HEK293 (cell line): ENCODE measurements at regions not wholly inside any gene's neighbourhood (a gene's known extent, or its start where the extent isn't known, plus 50 kb on each side); places are given as distances from the start of the nearest gene placed in this dataset.

ENCODE experiments used
- CTCF ChIA-PET: fragments of 350-600 bp; formaldehyde crosslinking; extraction: SDS; loops from one replicate; lab custom pipeline; 2021; ENCODE audit warnings: antibody characterized with exemption; lab: Yijun Ruan, JAX
- POLR2A ChIA-PET: fragments of 300-600 bp; formaldehyde crosslinking; extraction: SDS; loops from one replicate; lab custom pipeline; 2020; ENCODE audit warnings: antibody characterized with exemption, inconsistent platforms; lab: Yijun Ruan, JAX
- H3K27ac ChIP-seq: fragments of 200-500 bp; sonication (Bioruptor generic); 2 replicates; pipeline ENCODE4 v1.5.1; 2014; ENCODE audit warnings: low read depth, low read length, control low read depth, inconsistent platforms; ENCODE audit errors: extremely low read depth
- H3K36me3 ChIP-seq, 2 experiments: fragments of 200-500 bp in 1 of 2; sonication (Bioruptor generic) in 1 of 2; 1 replicate in 1 of 2; 2 replicates in 1 of 2; pipeline ENCODE4 v1.5.1; 2014 to 2017; ENCODE audit warnings: inconsistent platforms in 2 of 2, low read length in 2 of 2; ENCODE audit not compliant: control insufficient read depth in 2 of 2, insufficient read depth in 1 of 2
- H3K4me1 ChIP-seq: fragments of 200-500 bp; sonication (Bioruptor generic); 2 replicates; pipeline ENCODE4 v1.5.1; 2014; ENCODE audit warnings: mild to moderate bottlenecking, low read length, inconsistent platforms; ENCODE audit not compliant: control insufficient read depth, insufficient read depth
- H3K4me3 ChIP-seq: 2 replicates; pipeline ENCODE4 v1.5.1; 2011; ENCODE audit warnings: low read depth, mild to moderate bottlenecking, control low read depth, low read length, moderate library complexity
- H3K9me3 ChIP-seq: fragments of 200-500 bp; sonication (Bioruptor generic); 2 replicates; pipeline ENCODE4 v1.5.1; 2014; ENCODE audit warnings: low read depth, low read length, inconsistent platforms; ENCODE audit not compliant: control insufficient read depth, insufficient read depth
- MZF1 ChIP-seq: fragments of 450-650 bp; formaldehyde crosslinking; IDR thresholded peaks from 2 replicates; pipeline ENCODE4 v1.5.1; 2017; ENCODE audit warnings: missing biosample characterization, missing genetic modification characterization, borderline replicate concordance
- SCRT2 ChIP-seq: fragments of 450-650 bp; formaldehyde crosslinking; IDR thresholded peaks from 2 replicates; pipeline ENCODE4 v1.5.1; 2016; ENCODE audit warnings: missing biosample characterization, missing genetic modification characterization
- WT1 ChIP-seq: fragments of 450-650 bp; formaldehyde crosslinking; IDR thresholded peaks from 2 replicates; pipeline ENCODE4 v1.5.1; 2016; ENCODE audit warnings: missing biosample characterization, missing genetic modification characterization
- ZBTB26 ChIP-seq: fragments of 450-650 bp; formaldehyde crosslinking; optimal IDR thresholded peaks from 2 replicates; pipeline ENCODE3; 2016; ENCODE audit warnings: missing biosample characterization, mild to moderate bottlenecking, missing genetic modification characterization
- ZFHX2 ChIP-seq: fragments of 450-650 bp; formaldehyde crosslinking; conservative IDR thresholded peaks from 2 replicates; pipeline ENCODE4 v1.5.1; 2016; ENCODE audit warnings: missing biosample characterization, missing genetic modification characterization
- ZNF112 ChIP-seq: fragments of 450-650 bp; formaldehyde crosslinking; IDR thresholded peaks from 2 replicates; pipeline ENCODE4 v1.5.0; 2017; ENCODE audit warnings: missing biosample characterization, missing genetic modification characterization
- ZNF175 ChIP-seq: fragments of 450-650 bp; formaldehyde crosslinking; IDR thresholded peaks from 2 replicates; pipeline ENCODE4 v1.5.1; 2016; ENCODE audit warnings: missing biosample characterization, missing genetic modification characterization
- ZNF211 ChIP-seq: fragments of 450-650 bp; formaldehyde crosslinking; IDR thresholded peaks from 2 replicates; pipeline ENCODE4 v1.5.1; 2016; ENCODE audit warnings: low read depth, missing biosample characterization, missing genetic modification characterization
- ZNF302 ChIP-seq: fragments of 450-650 bp; formaldehyde crosslinking; IDR thresholded peaks from 2 replicates; pipeline ENCODE4 v1.5.1; 2016; ENCODE audit warnings: missing biosample characterization, missing genetic modification characterization, low read depth
- ZNF423 ChIP-seq: fragments of 450-650 bp; formaldehyde crosslinking; IDR thresholded peaks from 2 replicates; pipeline ENCODE4 v1.5.1; 2016; ENCODE audit warnings: missing biosample characterization, missing genetic modification characterization
- ZNF560 ChIP-seq: fragments of 450-650 bp; formaldehyde crosslinking; IDR thresholded peaks from 2 replicates; pipeline ENCODE4 v1.5.1; 2017; ENCODE audit warnings: missing biosample characterization, missing genetic modification characterization, borderline replicate concordance
- ZNF561 ChIP-seq: fragments of 450-650 bp; IDR thresholded peaks from 2 replicates; pipeline ENCODE4 v1.5.1; 2018; ENCODE audit warnings: missing biosample characterization, missing genetic modification characterization, borderline replicate concordance
- ZNF571 ChIP-seq: fragments of 450-650 bp; formaldehyde crosslinking; IDR thresholded peaks from 2 replicates; pipeline ENCODE4 v1.5.0; 2017; ENCODE audit warnings: missing biosample characterization, missing genetic modification characterization
- ZNF585B ChIP-seq: fragments of 450-650 bp; formaldehyde crosslinking; IDR thresholded peaks from 2 replicates; pipeline ENCODE4 v1.5.1; 2016; ENCODE audit warnings: missing biosample characterization, missing genetic modification characterization
- ZNF704 ChIP-seq: fragments of 450-650 bp; formaldehyde crosslinking; IDR thresholded peaks from 2 replicates; pipeline ENCODE4 v1.5.1; 2016; ENCODE audit warnings: missing biosample characterization, missing genetic modification characterization
- ZNF792 ChIP-seq: fragments of 450-650 bp; formaldehyde crosslinking; IDR thresholded peaks from 2 replicates; pipeline ENCODE4 v1.5.1; 2016; ENCODE audit warnings: missing biosample characterization, missing genetic modification characterization
- TF ChIP-seq, protein P1 (sequence below): fragments of 450-650 bp; formaldehyde crosslinking; IDR thresholded peaks from 2 replicates; pipeline ENCODE4 v1.5.1; 2017; ENCODE audit warnings: missing biosample characterization, missing genetic modification characterization
- TF ChIP-seq, protein P2 (sequence below): fragments of 450-650 bp; formaldehyde crosslinking; IDR thresholded peaks from 2 replicates; pipeline ENCODE4 v1.5.1; 2016; ENCODE audit warnings: missing biosample characterization, missing genetic modification characterization
- TF ChIP-seq, protein P3 (sequence below): fragments of 450-650 bp; IDR thresholded peaks from 2 replicates; pipeline ENCODE4 v1.5.1; 2018; ENCODE audit warnings: missing biosample characterization, mild to moderate bottlenecking, missing genetic modification characterization

GRCh38 chr1:29542548-29542947 is 306.2 kb downstream of the PTPRU start:
- CTCF ChIA-PET = no interaction called here
- Histone ChIP-seq H3K4me1 (no peaks in the 10 kb centered on the region), H3K4me3 (no peak overlapping the region), H3K9me3 (no peaks in the 10 kb centered on the region), H3K36me3 (no peaks in the 10 kb centered on the region), H3K27ac (no peak overlapping the region)
- TF ChIP-seq, protein P1, sequence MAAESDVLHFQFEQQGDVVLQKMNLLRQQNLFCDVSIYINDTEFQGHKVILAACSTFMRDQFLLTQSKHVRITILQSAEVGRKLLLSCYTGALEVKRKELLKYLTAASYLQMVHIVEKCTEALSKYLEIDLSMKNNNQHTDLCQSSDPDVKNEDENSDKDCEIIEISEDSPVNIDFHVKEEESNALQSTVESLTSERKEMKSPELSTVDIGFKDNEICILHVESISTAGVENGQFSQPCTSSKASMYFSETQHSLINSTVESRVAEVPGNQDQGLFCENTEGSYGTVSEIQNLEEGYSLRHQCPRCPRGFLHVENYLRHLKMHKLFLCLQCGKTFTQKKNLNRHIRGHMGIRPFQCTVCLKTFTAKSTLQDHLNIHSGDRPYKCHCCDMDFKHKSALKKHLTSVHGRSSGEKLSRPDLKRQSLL (tag by site-specific recombination) = no peak
- no peak for TF ChIP-seq ZNF423
- no peak for TF ChIP-seq ZNF302 (tag by site-specific recombination)
- TF ChIP-seq ZNF571 (tag by site-specific recombination) = no peak
- no peak for TF ChIP-seq WT1 (tag by site-specific recombination)
- TF ChIP-seq MZF1 (tag by site-specific recombination) = no peak
- no peak for TF ChIP-seq ZNF175 (tag by site-specific recombination)
- no peak for TF ChIP-seq ZNF561 (tag by site-specific recombination)
- TF ChIP-seq ZFHX2 (tag by site-specific recombination) = no peak
- TF ChIP-seq ZNF211 (tag by site-specific recombination) = no peak
- TF ChIP-seq ZNF560 = no peak
- no peak for TF ChIP-seq ZNF585B (tag by site-specific recombination)
- no peak for TF ChIP-seq ZNF792
- no peak for TF ChIP-seq SCRT2 (tag by site-specific recombination)
- no peak for TF ChIP-seq ZBTB26 (tag by site-specific recombination)
- TF ChIP-seq ZNF704 (tag by site-specific recombination) = no peak
- TF ChIP-seq, protein P2, sequence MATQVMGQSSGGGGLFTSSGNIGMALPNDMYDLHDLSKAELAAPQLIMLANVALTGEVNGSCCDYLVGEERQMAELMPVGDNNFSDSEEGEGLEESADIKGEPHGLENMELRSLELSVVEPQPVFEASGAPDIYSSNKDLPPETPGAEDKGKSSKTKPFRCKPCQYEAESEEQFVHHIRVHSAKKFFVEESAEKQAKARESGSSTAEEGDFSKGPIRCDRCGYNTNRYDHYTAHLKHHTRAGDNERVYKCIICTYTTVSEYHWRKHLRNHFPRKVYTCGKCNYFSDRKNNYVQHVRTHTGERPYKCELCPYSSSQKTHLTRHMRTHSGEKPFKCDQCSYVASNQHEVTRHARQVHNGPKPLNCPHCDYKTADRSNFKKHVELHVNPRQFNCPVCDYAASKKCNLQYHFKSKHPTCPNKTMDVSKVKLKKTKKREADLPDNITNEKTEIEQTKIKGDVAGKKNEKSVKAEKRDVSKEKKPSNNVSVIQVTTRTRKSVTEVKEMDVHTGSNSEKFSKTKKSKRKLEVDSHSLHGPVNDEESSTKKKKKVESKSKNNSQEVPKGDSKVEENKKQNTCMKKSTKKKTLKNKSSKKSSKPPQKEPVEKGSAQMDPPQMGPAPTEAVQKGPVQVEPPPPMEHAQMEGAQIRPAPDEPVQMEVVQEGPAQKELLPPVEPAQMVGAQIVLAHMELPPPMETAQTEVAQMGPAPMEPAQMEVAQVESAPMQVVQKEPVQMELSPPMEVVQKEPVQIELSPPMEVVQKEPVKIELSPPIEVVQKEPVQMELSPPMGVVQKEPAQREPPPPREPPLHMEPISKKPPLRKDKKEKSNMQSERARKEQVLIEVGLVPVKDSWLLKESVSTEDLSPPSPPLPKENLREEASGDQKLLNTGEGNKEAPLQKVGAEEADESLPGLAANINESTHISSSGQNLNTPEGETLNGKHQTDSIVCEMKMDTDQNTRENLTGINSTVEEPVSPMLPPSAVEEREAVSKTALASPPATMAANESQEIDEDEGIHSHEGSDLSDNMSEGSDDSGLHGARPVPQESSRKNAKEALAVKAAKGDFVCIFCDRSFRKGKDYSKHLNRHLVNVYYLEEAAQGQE (tag by site-specific recombination) = no peak
- no peak for TF ChIP-seq ZNF112
- TF ChIP-seq, protein P3, sequence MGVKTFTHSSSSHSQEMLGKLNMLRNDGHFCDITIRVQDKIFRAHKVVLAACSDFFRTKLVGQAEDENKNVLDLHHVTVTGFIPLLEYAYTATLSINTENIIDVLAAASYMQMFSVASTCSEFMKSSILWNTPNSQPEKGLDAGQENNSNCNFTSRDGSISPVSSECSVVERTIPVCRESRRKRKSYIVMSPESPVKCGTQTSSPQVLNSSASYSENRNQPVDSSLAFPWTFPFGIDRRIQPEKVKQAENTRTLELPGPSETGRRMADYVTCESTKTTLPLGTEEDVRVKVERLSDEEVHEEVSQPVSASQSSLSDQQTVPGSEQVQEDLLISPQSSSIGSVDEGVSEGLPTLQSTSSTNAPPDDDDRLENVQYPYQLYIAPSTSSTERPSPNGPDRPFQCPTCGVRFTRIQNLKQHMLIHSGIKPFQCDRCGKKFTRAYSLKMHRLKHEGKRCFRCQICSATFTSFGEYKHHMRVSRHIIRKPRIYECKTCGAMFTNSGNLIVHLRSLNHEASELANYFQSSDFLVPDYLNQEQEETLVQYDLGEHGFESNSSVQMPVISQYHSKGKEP = no peak
- POLR2A ChIA-PET = no interaction called here
